ENCODE measurements at regions not wholly inside any gene's neighbourhood (a gene's known extent, or its start where the extent isn't known, plus 50 kb on each side); places are given as distances from the start of the nearest gene placed in this dataset.

GRCh38 chr16:74200921-74201320, 95.7 kb upstream of the PSMD7 start:
- intact Hi-C loops (cut with DNase I; ENCODE audit: low total_unique reads), result no loop called here
- peaks cover 0 to 8% (median 0%) of the 10 kb centered on the region in 7 donors for H3K27me3 ChIP-seq (replicated peaks in 1 of 7)
- no peak overlapping the region for H3K27ac ChIP-seq
- WGBS, 5 donors, result 66 to 73% (median 71%) methylated on average over 5 of the region's 5 CpGs
- H3K36me3 ChIP-seq, result no peaks in the 10 kb centered on the region
- no peaks in the 10 kb centered on the region for H3K4me1 ChIP-seq
- H3K9me3 ChIP-seq, result no peaks in the 10 kb centered on the region
- no peak for TF ChIP-seq POLR2A (IDR thresholded peaks at IDR 0.05)
- no peak for TF ChIP-seq POLR2AphosphoS5 (IDR thresholded peaks at IDR 0.05)
- TF ChIP-seq CTCF (IDR thresholded peaks at IDR 0.05 in 8 of 11, conservative IDR thresholded peaks at IDR 0.05 in 3 of 11), result no peak
- DNase-seq, result no peak
- no peak overlapping the region for H3K4me3 ChIP-seq

- 80 to 98% (median 94%) methylated on average over 3 of the region's 3 CpGs for WGBS, 5 donors
- Histone ChIP-seq H3K4me1 (no peaks in the 10 kb centered on the region), H3K4me3 (no peak overlapping the region), H3K27me3 (replicated peaks in 1 of 7) (peaks cover 0 to 8% (median 0%) of the 10 kb centered on the region in 7 donors), H3K9me3 (no peaks in the 10 kb centered on the region), H3K36me3 (no peaks in the 10 kb centered on the region), H3K27ac (no peak overlapping the region)
- no peak for DNase-seq
- intact Hi-C loops (cut with DNase I; ENCODE audit: low total_unique reads), result no loop called here
- no peak for TF ChIP-seq POLR2A (IDR thresholded peaks at IDR 0.05)
- no peak for TF ChIP-seq CTCF (IDR thresholded peaks at IDR 0.05 in 8 of 11, conservative IDR thresholded peaks at IDR 0.05 in 3 of 11)
- no peak for TF ChIP-seq POLR2AphosphoS5 (IDR thresholded peaks at IDR 0.05)
Observed at GRCh38 chr16:74199842-74200124, 96.8 kb upstream of the PSMD7 start.

GRCh38 chr16:74199066-74199841, 97.4 kb upstream of the PSMD7 start:
- intact Hi-C loops (cut with DNase I; ENCODE audit: low total_unique reads), result no loop called here
- 87 to 96% (median 89%) methylated on average over 4 of the region's 4 CpGs for WGBS, 5 donors
- H3K4me3 ChIP-seq, result no peak overlapping the region
- no peaks in the 10 kb centered on the region for H3K4me1 ChIP-seq
- H3K9me3 ChIP-seq, result no peaks in the 10 kb centered on the region
- H3K36me3 ChIP-seq, result no peaks in the 10 kb centered on the region
- H3K27ac ChIP-seq, result no peak overlapping the region
- TF ChIP-seq POLR2A (IDR thresholded peaks at IDR 0.05) (no peak), CTCF (IDR thresholded peaks at IDR 0.05 in 8 of 11, conservative IDR thresholded peaks at IDR 0.05 in 3 of 11) (no peak), POLR2AphosphoS5 (IDR thresholded peaks at IDR 0.05) (no peak)
- peaks cover 0 to 8% (median 0%) of the 10 kb centered on the region in 7 donors for H3K27me3 ChIP-seq (replicated peaks in 1 of 7)
- no peak for DNase-seq

- no peak for TF ChIP-seq CTCF (IDR thresholded peaks at IDR 0.05 in 8 of 11, conservative IDR thresholded peaks at IDR 0.05 in 3 of 11)
- no peak for TF ChIP-seq POLR2AphosphoS5 (IDR thresholded peaks at IDR 0.05)
- TF ChIP-seq POLR2A (IDR thresholded peaks at IDR 0.05), result no peak
- H3K9me3 ChIP-seq, result peaks cover 0 to 3% (median 0%) of the 10 kb centered on the region in 8 donors
- H3K36me3 ChIP-seq, result no peaks in the 10 kb centered on the region
- no peak overlapping the region for H3K4me3 ChIP-seq
- 64 to 85% (median 73%) methylated on average over 2 of the region's 2 CpGs for WGBS, 5 donors
- H3K27me3 ChIP-seq (replicated peaks in 1 of 7), result peaks cover 0 to 8% (median 0%) of the 10 kb centered on the region in 7 donors
- H3K4me1 ChIP-seq, result no peaks in the 10 kb centered on the region
- no peak overlapping the region for H3K27ac ChIP-seq
- DNase-seq, result no peak
- intact Hi-C loops (cut with DNase I; ENCODE audit: low total_unique reads), result no loop called here
Observed at GRCh38 chr16:74192281-74192797, 104.3 kb upstream of the PSMD7 start.

All from spleen (tissue), 11 donors.